Muscle layer of duodenum (tissue), 2 donors: ENCODE measurements at regions not wholly inside any gene's neighbourhood (a gene's known extent, or its start where the extent isn't known, plus 50 kb on each side); places are given as distances from the start of the nearest gene placed in this dataset.

Experiments used
- H3K27ac ChIP-seq: one replicate; pipeline ENCODE4 v1.7.0; 2013; ENCODE audit warnings: mild to moderate bottlenecking, low read length
- H3K27me3 ChIP-seq: one replicate; pipeline ENCODE4 v1.7.0; 2013; ENCODE audit warnings: low read depth, mild to moderate bottlenecking, control low read depth, low read length
- H3K36me3 ChIP-seq, 2 donors: one replicate each; pipeline ENCODE4 v1.7.0; 2013; ENCODE audit warnings: low read length in 2 of 2, control low read depth in 1 of 2, mild to moderate bottlenecking in 1 of 2; ENCODE audit not compliant: insufficient read depth in 2 of 2, control insufficient read depth in 1 of 2
- H3K4me1 ChIP-seq, 2 donors: one replicate each; pipeline ENCODE4 v1.7.0; 2013; ENCODE audit warnings: low read length in 2 of 2, mild to moderate bottlenecking in 2 of 2, control low read depth in 1 of 2, moderate library complexity in 1 of 2; ENCODE audit not compliant: insufficient read depth in 2 of 2, control insufficient read depth in 1 of 2
- H3K4me3 ChIP-seq, 2 donors: one replicate each; pipeline ENCODE4 v1.7.0; 2013; ENCODE audit warnings: low read length in 2 of 2, low read depth in 1 of 2, mild to moderate bottlenecking in 1 of 2
- H3K9me3 ChIP-seq, 2 donors: one replicate each; pipeline ENCODE4 v1.7.0; 2013; ENCODE audit warnings: low read length in 2 of 2, control low read depth in 1 of 2, mild to moderate bottlenecking in 1 of 2; ENCODE audit not compliant: control insufficient read depth in 1 of 2
- donor health status: healthy.

GRCh38 chr11:19338375-19338774, 97.6 kb upstream of the E2F8 start:
- H3K4me3 ChIP-seq, result no peak overlapping the region
- no peaks in the 10 kb centered on the region for H3K4me1 ChIP-seq
- H3K27me3 ChIP-seq, result no peaks in the 10 kb centered on the region
- H3K36me3 ChIP-seq, result no peaks in the 10 kb centered on the region
- H3K9me3 ChIP-seq, result no peaks in the 10 kb centered on the region
- H3K27ac ChIP-seq, result no peak overlapping the region

GRCh38 chr11:19337779-19338178, 97.0 kb upstream of the E2F8 start:
- H3K4me3 ChIP-seq, result no peak overlapping the region
- H3K27me3 ChIP-seq, result no peaks in the 10 kb centered on the region
- H3K4me1 ChIP-seq, result no peaks in the 10 kb centered on the region
- H3K36me3 ChIP-seq, result no peaks in the 10 kb centered on the region
- H3K27ac ChIP-seq, result no peak overlapping the region
- H3K9me3 ChIP-seq, result no peaks in the 10 kb centered on the region

GRCh38 chr11:19336331-19336730, 95.6 kb upstream of the E2F8 start:
- H3K27ac ChIP-seq, result no peak overlapping the region
- H3K9me3 ChIP-seq, result no peaks in the 10 kb centered on the region
- H3K4me3 ChIP-seq, result no peak overlapping the region
- no peaks in the 10 kb centered on the region for H3K4me1 ChIP-seq
- H3K27me3 ChIP-seq, result no peaks in the 10 kb centered on the region
- no peaks in the 10 kb centered on the region for H3K36me3 ChIP-seq

GRCh38 chr11:19332476-19332875, 91.7 kb upstream of the E2F8 start:
- peaks cover 7% of the 10 kb centered on the region for H3K27me3 ChIP-seq
- no peak overlapping the region for H3K27ac ChIP-seq
- no peaks in the 10 kb centered on the region for H3K4me1 ChIP-seq
- H3K9me3 ChIP-seq, result no peaks in the 10 kb centered on the region
- no peak overlapping the region for H3K4me3 ChIP-seq
- no peaks in the 10 kb centered on the region for H3K36me3 ChIP-seq

- H3K9me3 ChIP-seq, result no peaks in the 10 kb centered on the region
- H3K4me3 ChIP-seq, result no peak overlapping the region
- H3K27me3 ChIP-seq, result peaks cover 7% of the 10 kb centered on the region
- no peaks in the 10 kb centered on the region for H3K4me1 ChIP-seq
- no peak overlapping the region for H3K27ac ChIP-seq
- H3K36me3 ChIP-seq, result no peaks in the 10 kb centered on the region
Measured at GRCh38 chr11:19330416-19330815, 89.7 kb upstream of the E2F8 start.

- H3K27ac ChIP-seq, result no peak overlapping the region
- H3K4me1 ChIP-seq, result no peaks in the 10 kb centered on the region
- peaks cover 7% of the 10 kb centered on the region for H3K27me3 ChIP-seq
- no peaks in the 10 kb centered on the region for H3K36me3 ChIP-seq
- no peaks in the 10 kb centered on the region for H3K9me3 ChIP-seq
- H3K4me3 ChIP-seq, result no peak overlapping the region
Measured at GRCh38 chr11:19329970-19330369, 89.2 kb upstream of the E2F8 start.

GRCh38 chr11:19328586-19329311, 88.0 kb upstream of the E2F8 start:
- Histone ChIP-seq H3K4me1 (no peaks in the 10 kb centered on the region), H3K27me3 (peaks cover 7% of the 10 kb centered on the region), H3K27ac (no peak overlapping the region), H3K4me3 (no peak overlapping the region), H3K9me3 (no peaks in the 10 kb centered on the region), H3K36me3 (no peaks in the 10 kb centered on the region)

GRCh38 chr11:19327280-19327679, 86.5 kb upstream of the E2F8 start:
- H3K27me3 ChIP-seq, result peaks cover 7% of the 10 kb centered on the region
- H3K9me3 ChIP-seq, result no peaks in the 10 kb centered on the region
- H3K27ac ChIP-seq, result no peak overlapping the region
- H3K36me3 ChIP-seq, result no peaks in the 10 kb centered on the region
- H3K4me3 ChIP-seq, result no peak overlapping the region
- no peaks in the 10 kb centered on the region for H3K4me1 ChIP-seq

- peaks cover 7% of the 10 kb centered on the region for H3K27me3 ChIP-seq
- no peak overlapping the region for H3K4me3 ChIP-seq
- no peaks in the 10 kb centered on the region for H3K4me1 ChIP-seq
- no peaks in the 10 kb centered on the region for H3K9me3 ChIP-seq
- H3K27ac ChIP-seq, result no peak overlapping the region
- H3K36me3 ChIP-seq, result no peaks in the 10 kb centered on the region
Measured at GRCh38 chr11:19326499-19326898, 85.8 kb upstream of the E2F8 start.

- H3K27me3 ChIP-seq, result no peaks in the 10 kb centered on the region
- no peaks in the 10 kb centered on the region for H3K36me3 ChIP-seq
- H3K27ac ChIP-seq, result no peak overlapping the region
- H3K4me1 ChIP-seq, result no peaks in the 10 kb centered on the region
- H3K9me3 ChIP-seq, result no peaks in the 10 kb centered on the region
- no peak overlapping the region for H3K4me3 ChIP-seq
Measured at GRCh38 chr11:19323502-19323901, 82.8 kb upstream of the E2F8 start.

GRCh38 chr11:19321351-19321750, 80.6 kb upstream of the E2F8 start:
- no peak overlapping the region for H3K4me3 ChIP-seq
- no peaks in the 10 kb centered on the region for H3K9me3 ChIP-seq
- no peaks in the 10 kb centered on the region for H3K27me3 ChIP-seq
- H3K27ac ChIP-seq, result no peak overlapping the region
- peaks cover 0 to 12% of the 10 kb centered on the region in 2 donors for H3K4me1 ChIP-seq
- no peaks in the 10 kb centered on the region for H3K36me3 ChIP-seq

GRCh38 chr11:19320827-19321226, 80.1 kb upstream of the E2F8 start:
- H3K9me3 ChIP-seq, result no peaks in the 10 kb centered on the region
- no peaks in the 10 kb centered on the region for H3K27me3 ChIP-seq
- no peak overlapping the region for H3K27ac ChIP-seq
- H3K4me3 ChIP-seq, result no peak overlapping the region
- H3K4me1 ChIP-seq, result peaks cover 0 to 16% of the 10 kb centered on the region in 2 donors
- no peaks in the 10 kb centered on the region for H3K36me3 ChIP-seq
